GM12878 (cell line): ENCODE measurements at regions not wholly inside any gene's neighbourhood (a gene's known extent, or its start where the extent isn't known, plus 50 kb on each side); places are given as distances from the start of the nearest gene placed in this dataset.

Source experiments
- CEBPB ChIP-seq, 2 experiments: fragments of 150-350 bp in 1 of 2; IDR thresholded peaks; 2 replicates each; pipeline ENCODE4 v1.6.1; 2012 to 2014; ENCODE audit warnings: low read depth in 2 of 2, low read length in 2 of 2, borderline replicate concordance in 1 of 2, inconsistent platforms in 1 of 2
- CREB1 ChIP-seq: IDR thresholded peaks from 2 replicates; pipeline ENCODE4 v1.6.1; 2012; ENCODE audit warnings: low read depth, mild to moderate bottlenecking, inconsistent platforms
- FOXK2 ChIP-seq: fragments of 450-650 bp; IDR thresholded peaks from 2 replicates; pipeline ENCODE4 v1.6.1; 2017; ENCODE audit warnings: mild to moderate bottlenecking, moderate library complexity
- IKZF2 ChIP-seq, 2 experiments: fragments of 450-650 bp; IDR thresholded peaks; 2 replicates each; pipeline ENCODE4 v1.6.1; 2017; ENCODE audit warnings: mild to moderate bottlenecking in 2 of 2, moderate library complexity in 2 of 2
- KAT2A ChIP-seq: conservative IDR thresholded peaks from 2 replicates; pipeline ENCODE4 v1.6.1; 2011; ENCODE audit warnings: low read depth, low read length; ENCODE audit not compliant: control insufficient read depth
- MEF2B ChIP-seq: fragments of 450-650 bp; IDR thresholded peaks from 2 replicates; pipeline ENCODE4 v1.6.1; 2018; ENCODE audit warnings: mild to moderate bottlenecking, moderate library complexity; ENCODE audit not compliant: partially characterized antibody, poor library complexity, severe bottlenecking
- POLR2A ChIP-seq: IDR thresholded peaks from 2 replicates; pipeline ENCODE4 v1.6.1; 2011; ENCODE audit warnings: low read depth, mild to moderate bottlenecking, low read length
- POLR2AphosphoS5 ChIP-seq: IDR thresholded peaks from 2 replicates; pipeline ENCODE4 v1.6.1; 2011; ENCODE audit warnings: mild to moderate bottlenecking, low read length, inconsistent platforms
- STAT1 ChIP-seq: fragments of 450-650 bp; conservative IDR thresholded peaks from 2 replicates; pipeline ENCODE4 v1.6.1; 2014; ENCODE audit warnings: antibody characterized with exemption, mild to moderate bottlenecking
- SUZ12 ChIP-seq: fragments of 200-600 bp; sonication (generic); IDR thresholded peaks from one replicate; pipeline ENCODE4 v1.6.1; 2018; ENCODE audit warnings: antibody characterized with exemption, mild to moderate bottlenecking; ENCODE audit not compliant: unreplicated experiment
- TF ChIP-seq, protein P1 (sequence below): IDR thresholded peaks from 2 replicates; pipeline ENCODE4 v1.6.1; 2012; ENCODE audit warnings: improper control_type of control experiment, low read depth, low read length; ENCODE audit not compliant: insufficient replicate concordance
- TF ChIP-seq, protein P2 (sequence below): IDR thresholded peaks from 2 replicates; pipeline ENCODE4 v1.6.1; 2011; ENCODE audit warnings: low read depth, low read length, improper control_type of control experiment, borderline replicate concordance

DNA sequence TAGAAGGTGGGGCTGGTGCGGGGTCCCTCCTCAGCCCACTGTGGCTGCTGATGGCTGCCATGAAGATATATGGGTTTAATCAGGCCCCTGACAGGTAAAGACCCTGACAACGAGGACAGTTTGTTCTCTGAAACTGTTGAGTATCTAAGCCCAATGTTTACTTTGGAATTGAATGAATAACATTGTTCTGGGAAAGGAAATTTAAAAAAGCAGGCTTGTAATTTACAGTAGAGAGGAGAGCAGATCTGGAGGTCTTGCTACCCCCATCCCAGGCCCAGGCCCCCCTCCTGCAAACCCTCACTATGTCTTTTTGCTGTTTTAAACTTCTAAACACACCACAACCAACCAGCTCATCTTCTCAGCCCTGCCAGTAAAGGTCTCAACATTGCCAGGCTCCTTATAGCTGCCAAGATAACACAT lies 171.3 kb downstream of the CDC5L start (continued):
- TF ChIP-seq, protein P1, sequence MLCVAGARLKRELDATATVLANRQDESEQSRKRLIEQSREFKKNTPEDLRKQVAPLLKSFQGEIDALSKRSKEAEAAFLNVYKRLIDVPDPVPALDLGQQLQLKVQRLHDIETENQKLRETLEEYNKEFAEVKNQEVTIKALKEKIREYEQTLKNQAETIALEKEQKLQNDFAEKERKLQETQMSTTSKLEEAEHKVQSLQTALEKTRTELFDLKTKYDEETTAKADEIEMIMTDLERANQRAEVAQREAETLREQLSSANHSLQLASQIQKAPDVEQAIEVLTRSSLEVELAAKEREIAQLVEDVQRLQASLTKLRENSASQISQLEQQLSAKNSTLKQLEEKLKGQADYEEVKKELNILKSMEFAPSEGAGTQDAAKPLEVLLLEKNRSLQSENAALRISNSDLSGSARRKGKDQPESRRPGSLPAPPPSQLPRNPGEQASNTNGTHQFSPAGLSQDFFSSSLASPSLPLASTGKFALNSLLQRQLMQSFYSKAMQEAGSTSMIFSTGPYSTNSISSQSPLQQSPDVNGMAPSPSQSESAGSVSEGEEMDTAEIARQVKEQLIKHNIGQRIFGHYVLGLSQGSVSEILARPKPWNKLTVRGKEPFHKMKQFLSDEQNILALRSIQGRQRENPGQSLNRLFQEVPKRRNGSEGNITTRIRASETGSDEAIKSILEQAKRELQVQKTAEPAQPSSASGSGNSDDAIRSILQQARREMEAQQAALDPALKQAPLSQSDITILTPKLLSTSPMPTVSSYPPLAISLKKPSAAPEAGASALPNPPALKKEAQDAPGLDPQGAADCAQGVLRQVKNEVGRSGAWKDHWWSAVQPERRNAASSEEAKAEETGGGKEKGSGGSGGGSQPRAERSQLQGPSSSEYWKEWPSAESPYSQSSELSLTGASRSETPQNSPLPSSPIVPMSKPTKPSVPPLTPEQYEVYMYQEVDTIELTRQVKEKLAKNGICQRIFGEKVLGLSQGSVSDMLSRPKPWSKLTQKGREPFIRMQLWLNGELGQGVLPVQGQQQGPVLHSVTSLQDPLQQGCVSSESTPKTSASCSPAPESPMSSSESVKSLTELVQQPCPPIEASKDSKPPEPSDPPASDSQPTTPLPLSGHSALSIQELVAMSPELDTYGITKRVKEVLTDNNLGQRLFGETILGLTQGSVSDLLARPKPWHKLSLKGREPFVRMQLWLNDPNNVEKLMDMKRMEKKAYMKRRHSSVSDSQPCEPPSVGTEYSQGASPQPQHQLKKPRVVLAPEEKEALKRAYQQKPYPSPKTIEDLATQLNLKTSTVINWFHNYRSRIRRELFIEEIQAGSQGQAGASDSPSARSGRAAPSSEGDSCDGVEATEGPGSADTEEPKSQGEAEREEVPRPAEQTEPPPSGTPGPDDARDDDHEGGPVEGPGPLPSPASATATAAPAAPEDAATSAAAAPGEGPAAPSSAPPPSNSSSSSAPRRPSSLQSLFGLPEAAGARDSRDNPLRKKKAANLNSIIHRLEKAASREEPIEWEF: no peak
- TF ChIP-seq POLR2AphosphoS5 (no peak), SUZ12 (no peak), KAT2A (no peak), FOXK2 (no peak), CEBPB (IDR thresholded peaks at IDR 0.05; ENCODE audit: borderline replicate concordance in 1 of 2, low read depth in 2 of 2, low read length in 2 of 2) (no peak), CREB1 (no peak), STAT1 (no peak), MEF2B (no peak), POLR2A (no peak), IKZF2 (IDR thresholded peaks at IDR 0.05) (no peak)
- TF ChIP-seq, protein P2, sequence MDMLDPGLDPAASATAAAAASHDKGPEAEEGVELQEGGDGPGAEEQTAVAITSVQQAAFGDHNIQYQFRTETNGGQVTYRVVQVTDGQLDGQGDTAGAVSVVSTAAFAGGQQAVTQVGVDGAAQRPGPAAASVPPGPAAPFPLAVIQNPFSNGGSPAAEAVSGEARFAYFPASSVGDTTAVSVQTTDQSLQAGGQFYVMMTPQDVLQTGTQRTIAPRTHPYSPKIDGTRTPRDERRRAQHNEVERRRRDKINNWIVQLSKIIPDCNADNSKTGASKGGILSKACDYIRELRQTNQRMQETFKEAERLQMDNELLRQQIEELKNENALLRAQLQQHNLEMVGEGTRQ: no peak
